Activated naive CD4-positive, alpha-beta T cell treated with anti-CD3 and anti-CD28 coated beads, Interleukin-2, amount 50 U/mL, for 72 hours (primary cell): ENCODE measurements at regions not wholly inside any gene's neighbourhood (a gene's known extent, or its start where the extent isn't known, plus 50 kb on each side); places are given as distances from the start of the nearest gene placed in this dataset.

ENCODE experiments used
- ATAC-seq, 2 donors: fragments of 150-1000 bp; cut with Tn5 transposase; 2 replicates each; pipeline ENCODE4 v1.10.0; 2021; ENCODE audit warnings: mild to moderate bottlenecking in 2 of 2, moderate library complexity in 2 of 2
- DNase-seq, 2 donors: peaks; one replicate each; pipeline ENCODE4 v3.0.0; 2021 to 2022; ENCODE audit warnings: low spot score in 2 of 2
- H3K27ac Mint-ChIP-seq, 2 donors: one replicate each; pipeline ENCODE4 v1.8.0; 2022; ENCODE audit warnings: mild to moderate bottlenecking in 2 of 2, mixed read lengths in 2 of 2
- H3K36me3 Mint-ChIP-seq, 2 donors: one replicate each; pipeline ENCODE4 v1.8.0; 2022; ENCODE audit warnings: mixed read lengths in 2 of 2
- H3K9me3 Mint-ChIP-seq, 2 donors: one replicate each; pipeline ENCODE4 v1.8.0; 2022; ENCODE audit warnings: mixed read lengths in 2 of 2

DNA sequence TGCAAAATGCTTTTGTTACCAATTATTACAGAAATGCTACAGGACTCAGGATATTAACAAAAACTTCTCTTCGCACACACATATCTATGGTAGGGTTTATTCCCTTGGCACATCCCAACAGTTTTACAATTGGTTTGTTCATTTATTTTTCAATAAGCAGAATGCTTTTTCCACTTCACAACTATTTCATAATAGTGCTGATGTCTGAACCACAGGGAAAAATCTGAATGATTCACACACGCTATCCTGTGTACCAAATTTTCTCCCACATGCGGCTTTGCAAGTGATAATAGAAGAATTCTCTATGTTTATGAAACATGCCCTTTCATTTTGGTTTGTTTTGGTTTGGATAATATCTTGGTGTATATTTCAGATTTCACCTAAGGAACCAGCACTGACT lies 725.7 kb upstream of the TENM3 start:
- Mint-ChIP-seq H3K27ac (no peak overlapping the region), H3K9me3 (peaks cover 5 to 13% of the 10 kb centered on the region in 2 donors), H3K36me3 (no peaks in the 10 kb centered on the region)
- ATAC-seq: no peak
- no peak for DNase-seq

DNA sequence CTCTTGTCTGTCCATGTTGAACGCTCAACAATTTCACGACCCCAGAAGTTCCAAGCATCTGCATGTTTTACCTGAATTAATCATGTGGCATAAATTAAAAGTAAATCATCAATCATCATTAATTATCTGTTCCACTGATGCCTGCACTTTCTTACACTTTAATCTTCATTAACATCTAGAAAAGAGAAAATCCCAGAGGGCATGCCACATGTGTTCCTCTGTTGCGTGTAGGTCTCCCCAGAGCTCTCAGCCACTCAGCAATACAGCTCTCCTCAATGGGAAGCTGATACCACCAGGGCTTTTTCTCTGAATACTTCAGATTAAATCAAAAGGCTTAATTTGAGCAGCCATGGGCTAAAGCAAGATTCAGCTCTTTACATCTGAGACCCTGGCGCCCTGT lies 722.4 kb upstream of the TENM3 start:
- H3K27ac Mint-ChIP-seq: no peak overlapping the region
- H3K36me3 Mint-ChIP-seq: no peaks in the 10 kb centered on the region
- H3K9me3 Mint-ChIP-seq: peaks cover 0 to 10% of the 10 kb centered on the region in 2 donors
- ATAC-seq (no peak), DNase-seq (no peak)

- DNase-seq (no peak), ATAC-seq (no peak)
- Mint-ChIP-seq H3K27ac (no peak overlapping the region), H3K9me3 (peaks cover 0 to 8% of the 10 kb centered on the region in 2 donors), H3K36me3 (no peaks in the 10 kb centered on the region)
Observed at GRCh38 chr4:181523973-181524372, 719.2 kb upstream of the TENM3 start.

- Mint-ChIP-seq H3K36me3 (no peaks in the 10 kb centered on the region), H3K27ac (no peak overlapping the region), H3K9me3 (peaks cover 0 to 8% of the 10 kb centered on the region in 2 donors)
- ATAC-seq (no peak), DNase-seq (no peak)
Observed at GRCh38 chr4:181524499-181524898, 718.7 kb upstream of the TENM3 start.

DNA sequence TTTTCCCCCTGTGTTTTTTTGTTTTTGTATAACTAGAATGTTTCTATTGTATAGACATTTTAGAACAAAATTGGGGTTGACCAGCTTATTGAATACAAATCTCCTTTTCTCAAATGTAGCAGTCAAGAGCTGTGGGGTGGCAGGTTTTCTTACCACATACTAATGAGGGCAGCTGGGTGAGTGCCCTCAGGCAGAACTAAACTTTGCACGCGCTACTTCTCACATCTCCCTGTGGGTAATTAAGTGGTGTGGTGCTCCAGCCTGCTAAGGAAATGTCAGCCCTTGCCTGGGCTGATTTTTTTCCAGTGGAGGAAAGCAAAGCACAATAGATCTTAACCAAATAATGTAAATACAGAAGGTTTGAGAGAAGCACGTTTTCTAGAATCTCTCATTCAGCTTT lies 717.6 kb upstream of the TENM3 start:
- Mint-ChIP-seq H3K9me3 (peaks cover 0 to 4% of the 10 kb centered on the region in 2 donors), H3K27ac (no peak overlapping the region), H3K36me3 (no peaks in the 10 kb centered on the region)
- DNase-seq (no peak), ATAC-seq (no peak)

- peak in 1 of 2 donors; percentile 22 for DNase-seq
- Mint-ChIP-seq H3K27ac (no peak overlapping the region), H3K36me3 (no peaks in the 10 kb centered on the region), H3K9me3 (peaks cover 0 to 2% of the 10 kb centered on the region in 2 donors)
- ATAC-seq: peak in 1 of 2 donors; percentile 58
Observed at GRCh38 chr4:181528570-181529184, 714.5 kb upstream of the TENM3 start.

DNA sequence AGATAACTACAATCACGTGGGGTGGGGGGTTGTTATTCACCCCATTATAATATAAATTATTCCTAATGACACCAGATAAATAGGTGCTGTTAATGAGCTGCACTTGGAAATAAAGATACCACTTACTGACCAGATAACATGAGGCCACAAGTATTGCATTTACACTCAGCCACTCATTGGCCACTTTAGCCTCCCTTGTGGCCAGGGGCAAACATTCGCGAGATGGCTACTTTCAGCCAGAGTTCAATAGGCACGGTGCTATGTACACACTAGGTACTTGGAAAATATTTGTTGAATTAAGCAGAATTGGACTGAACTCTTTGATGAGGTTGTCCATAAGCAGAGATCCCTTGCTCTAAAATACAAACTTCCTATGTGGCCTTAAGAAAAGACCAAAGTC lies 713.7 kb upstream of the TENM3 start:
- DNase-seq: no peak
- Mint-ChIP-seq H3K36me3 (no peaks in the 10 kb centered on the region), H3K9me3 (peaks cover 0 to 4% of the 10 kb centered on the region in 2 donors), H3K27ac (no peak overlapping the region)
- ATAC-seq: no peak

GRCh38 chr4:181536196-181536746 lies 706.9 kb upstream of the TENM3 start:
- Mint-ChIP-seq H3K36me3 (no peaks in the 10 kb centered on the region), H3K27ac (no peak overlapping the region), H3K9me3 (peaks cover 10 to 12% of the 10 kb centered on the region in 2 donors)
- ATAC-seq: no peak
- no peak for DNase-seq

- H3K27ac Mint-ChIP-seq: no peak overlapping the region
- DNase-seq (no peak), ATAC-seq (no peak)
- H3K9me3 Mint-ChIP-seq: peaks cover 15 to 18% of the 10 kb centered on the region in 2 donors
- no peaks in the 10 kb centered on the region for H3K36me3 Mint-ChIP-seq
Observed at GRCh38 chr4:181536811-181537434, 706.3 kb upstream of the TENM3 start.

GRCh38 chr4:181538431-181538830 lies 704.8 kb upstream of the TENM3 start:
- Mint-ChIP-seq H3K27ac (no peak overlapping the region), H3K36me3 (no peaks in the 10 kb centered on the region), H3K9me3 (peaks cover 21 to 23% of the 10 kb centered on the region in 2 donors)
- no peak for ATAC-seq
- DNase-seq: no peak

GRCh38 chr4:181541396-181541795 lies 701.8 kb upstream of the TENM3 start:
- Mint-ChIP-seq H3K9me3 (peaks cover 11% of the 10 kb centered on the region in 2 donors), H3K36me3 (no peaks in the 10 kb centered on the region), H3K27ac (no peak overlapping the region)
- DNase-seq: no peak
- no peak for ATAC-seq

DNA sequence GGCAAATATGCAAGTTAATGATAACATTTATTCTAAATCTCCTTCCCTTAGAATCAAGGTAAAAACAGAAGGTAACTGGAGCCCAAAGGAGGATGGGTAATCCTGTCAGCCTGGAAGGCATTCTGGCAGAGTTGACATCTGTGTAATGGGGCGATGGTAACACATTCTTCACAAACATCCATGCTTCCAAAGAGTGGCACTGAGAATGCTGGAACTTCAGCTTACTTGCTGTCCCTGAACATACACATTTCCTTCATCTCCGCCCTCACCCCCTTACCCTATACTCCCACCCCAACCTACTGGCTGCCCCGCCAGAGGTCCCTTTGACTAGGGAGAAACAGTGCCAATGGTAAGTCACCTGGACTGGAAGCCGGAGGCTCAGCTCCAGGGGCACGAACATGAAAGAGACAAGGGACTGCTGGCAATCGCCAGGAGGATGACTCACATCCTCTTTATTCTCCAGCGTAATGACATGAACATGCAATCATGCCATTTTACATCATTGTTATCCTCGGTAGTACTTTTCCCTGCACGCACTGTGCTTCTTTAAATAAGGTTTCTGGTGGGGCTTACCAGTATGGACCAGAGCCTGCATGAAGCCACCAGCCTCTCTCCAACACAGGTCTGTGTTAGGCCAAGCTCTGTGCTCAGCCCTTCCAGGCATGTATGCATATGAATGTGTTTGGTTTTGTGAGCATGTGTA lies 694.2 kb upstream of the TENM3 start:
- no peak for ATAC-seq
- Mint-ChIP-seq H3K27ac (no peak overlapping the region), H3K36me3 (no peaks in the 10 kb centered on the region)

GRCh38 chr4:181549576-181550188 lies 693.5 kb upstream of the TENM3 start:
- ATAC-seq (no peak), DNase-seq (no peak)
- no peak overlapping the region for H3K27ac Mint-ChIP-seq
- H3K9me3 Mint-ChIP-seq: peaks cover 4 to 8% of the 10 kb centered on the region in 2 donors
- no peaks in the 10 kb centered on the region for H3K36me3 Mint-ChIP-seq

More for the DNA sequence above, 694.2 kb upstream of the TENM3 start:
- no peak for DNase-seq
- H3K9me3 Mint-ChIP-seq: peaks cover 3 to 7% of the 10 kb centered on the region in 2 donors

- ATAC-seq: no peak
- Mint-ChIP-seq H3K36me3 (no peaks in the 10 kb centered on the region), H3K27ac (no peak overlapping the region), H3K9me3 (peaks cover 4 to 8% of the 10 kb centered on the region in 2 donors)
- no peak for DNase-seq
Observed at GRCh38 chr4:181550381-181550780, 692.8 kb upstream of the TENM3 start.

DNA sequence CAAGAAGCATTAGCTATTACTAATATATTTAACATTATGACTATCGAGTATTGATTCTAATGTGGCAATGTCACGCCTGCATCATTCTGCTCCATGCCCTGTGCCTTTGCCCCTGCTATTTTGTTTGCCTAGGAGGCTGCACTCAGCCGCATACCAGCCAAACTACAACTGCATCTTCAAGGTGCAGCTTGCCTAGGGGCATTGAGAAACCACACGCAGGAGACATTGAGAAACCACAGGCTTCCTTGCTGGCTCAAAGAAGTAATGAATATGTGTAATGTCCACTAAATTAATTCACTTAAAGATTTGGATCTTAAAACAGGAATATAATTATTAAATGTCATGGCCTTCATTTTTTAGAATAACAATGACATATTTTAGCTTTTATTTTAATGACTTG lies 683.6 kb upstream of the TENM3 start:
- ATAC-seq (no peak), DNase-seq (no peak)
- no peak overlapping the region for H3K27ac Mint-ChIP-seq
- H3K9me3 Mint-ChIP-seq: peaks cover 3 to 5% of the 10 kb centered on the region in 2 donors
- peaks cover 0 to 7% of the 10 kb centered on the region in 2 donors for H3K36me3 Mint-ChIP-seq

- H3K27ac Mint-ChIP-seq: no peak overlapping the region
- H3K9me3 Mint-ChIP-seq: peaks cover 3 to 5% of the 10 kb centered on the region in 2 donors
- peaks cover 0 to 7% of the 10 kb centered on the region in 2 donors for H3K36me3 Mint-ChIP-seq
- DNase-seq (no peak), ATAC-seq (no peak)
Observed at GRCh38 chr4:181562399-181562798, 680.8 kb upstream of the TENM3 start.

DNA sequence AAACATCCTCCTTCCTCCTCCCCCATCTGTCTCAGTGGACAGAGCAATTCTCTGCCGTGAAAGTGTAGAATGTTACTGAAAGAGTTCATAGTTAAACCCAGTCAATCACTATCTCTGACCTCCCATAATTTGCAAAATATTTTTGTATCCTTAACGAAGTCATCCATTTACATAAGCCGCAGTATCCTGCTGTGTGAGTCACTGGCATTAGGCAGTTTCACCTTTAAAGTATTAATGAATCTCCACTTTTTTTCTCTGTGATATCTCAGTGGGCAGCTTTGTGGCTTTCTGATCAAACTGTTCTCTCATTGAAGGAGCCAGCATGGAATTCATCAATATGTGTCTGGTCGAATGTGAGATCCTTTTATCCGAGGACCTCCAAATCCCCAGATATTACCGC lies 678.6 kb upstream of the TENM3 start:
- DNase-seq (no peak), ATAC-seq (no peak)
- Mint-ChIP-seq H3K27ac (no peak overlapping the region), H3K36me3 (peaks cover 0 to 7% of the 10 kb centered on the region in 2 donors), H3K9me3 (peaks cover 3 to 5% of the 10 kb centered on the region in 2 donors)
